Panc1 (cell line): ENCODE measurements at regions not wholly inside any gene's neighbourhood (a gene's known extent, or its start where the extent isn't known, plus 50 kb on each side); places are given as distances from the start of the nearest gene placed in this dataset.

Experiments used
- ATAC-seq: fragments of 200-7000 bp; cut with Tn5 transposase; 2 replicates; pipeline ENCODE4 v1.9.1; 2020; ENCODE audit warnings: mild to moderate bottlenecking, moderate library complexity
- BruUV-seq: library from RNA; stranded (reverse); fragments of 400-500 nt; replicated peaks from 2 replicates; lab custom pipeline; 2021; lab: Mats Ljungman, UMichigan
- CTCF ChIA-PET: fragments of 300-600 bp; sonication (Branson Sonifier 250); formaldehyde crosslinking; loops from one replicate; lab custom pipeline; 2022; ENCODE audit warnings: antibody characterized with exemption; lab: Charles Lee
- POLR2A ChIA-PET: fragments of 300-600 bp; sonication (Branson Sonifier 250); formaldehyde crosslinking; loops from one replicate; lab custom pipeline; 2022; ENCODE audit warnings: antibody characterized with exemption; lab: Charles Lee
- DNase-seq: peaks from one replicate; pipeline ENCODE4 v3.0.0-alpha.2; 2010; ENCODE audit warnings: low read depth, low spot score
- H3K27ac ChIP-seq: 2 replicates; pipeline ENCODE4 v1.5.1; 2011; ENCODE audit warnings: mild to moderate bottlenecking, low read length, inconsistent platforms
- H3K27me3 ChIP-seq: fragments of 200-500 bp; sonication (Bioruptor generic); 2 replicates; pipeline ENCODE4 v1.6.0; 2014; ENCODE audit warnings: low read length, inconsistent platforms; ENCODE audit not compliant: control insufficient read depth, insufficient read depth
- H3K36me3 ChIP-seq: fragments of 200-500 bp; sonication (Bioruptor generic); 2 replicates; pipeline ENCODE4 v1.5.1; 2014; ENCODE audit warnings: inconsistent platforms, mild to moderate bottlenecking, low read length, moderate library complexity; ENCODE audit not compliant: control insufficient read depth, insufficient read depth
- H3K4me1 ChIP-seq: 2 replicates; pipeline ENCODE4 v1.5.1; 2011; ENCODE audit warnings: inconsistent platforms, mild to moderate bottlenecking, low read length, moderate library complexity; ENCODE audit not compliant: control insufficient read depth, insufficient read depth
- H3K4me3 ChIP-seq, 2 experiments: 2 replicates each; pipeline ENCODE4 v1.5.1; 2011 to 2012; ENCODE audit warnings: low read depth in 2 of 2, low read length in 2 of 2, mild to moderate bottlenecking in 2 of 2, inconsistent platforms in 1 of 2, moderate library complexity in 1 of 2
- H3K9me3 ChIP-seq: fragments of 200-500 bp; sonication (Bioruptor generic); 2 replicates; pipeline ENCODE4 v1.5.1; 2014; ENCODE audit warnings: low read depth, mild to moderate bottlenecking, inconsistent platforms, low read length, moderate library complexity; ENCODE audit not compliant: control insufficient read depth, insufficient read depth
- POLR2AphosphoS5 ChIP-seq: IDR thresholded peaks from 2 replicates; pipeline ENCODE4 v1.6.1; 2012; ENCODE audit warnings: mild to moderate bottlenecking, low read depth, low read length, moderate library complexity
- SIN3A ChIP-seq: IDR thresholded peaks from 2 replicates; pipeline ENCODE4 v1.6.1; 2012; ENCODE audit warnings: low read depth, mild to moderate bottlenecking, low read length, moderate library complexity, borderline replicate concordance; ENCODE audit not compliant: insufficient read depth
- TCF7L2 ChIP-seq: IDR thresholded peaks from 2 replicates; pipeline ENCODE4 v1.6.1; 2011; ENCODE audit warnings: mild to moderate bottlenecking, low read depth, low read length, inconsistent platforms
- in situ Hi-C: cut with HindIII; loops from 2 replicates; pipeline ENCODE4 v1.10.0; 2016; ENCODE audit warnings: low sequenced_read_pairs, low pct_unique_long_range_greater_than_20kb
- intact Hi-C: fragments of 100-400 bp; cut with micrococcal nuclease; formaldehyde crosslinking; loops from one replicate; pipeline ENCODE4 v1.10.0; 2022; ENCODE audit not compliant: unreplicated experiment
- TF ChIP-seq, protein P1 (sequence below): fragments of 450-650 bp; IDR thresholded peaks from 2 replicates; pipeline ENCODE4 v1.5.1; 2017; ENCODE audit warnings: mild to moderate bottlenecking
- TF ChIP-seq, protein P2 (sequence below), 2 experiments: IDR thresholded peaks; 2 replicates each; pipeline ENCODE4 v1.6.1; 2011 to 2012; ENCODE audit warnings: low read depth in 2 of 2, control low read depth in 1 of 2, low read length in 1 of 2, mild to moderate bottlenecking in 1 of 2, moderate library complexity in 1 of 2; ENCODE audit not compliant: insufficient read depth in 1 of 2

DNA sequence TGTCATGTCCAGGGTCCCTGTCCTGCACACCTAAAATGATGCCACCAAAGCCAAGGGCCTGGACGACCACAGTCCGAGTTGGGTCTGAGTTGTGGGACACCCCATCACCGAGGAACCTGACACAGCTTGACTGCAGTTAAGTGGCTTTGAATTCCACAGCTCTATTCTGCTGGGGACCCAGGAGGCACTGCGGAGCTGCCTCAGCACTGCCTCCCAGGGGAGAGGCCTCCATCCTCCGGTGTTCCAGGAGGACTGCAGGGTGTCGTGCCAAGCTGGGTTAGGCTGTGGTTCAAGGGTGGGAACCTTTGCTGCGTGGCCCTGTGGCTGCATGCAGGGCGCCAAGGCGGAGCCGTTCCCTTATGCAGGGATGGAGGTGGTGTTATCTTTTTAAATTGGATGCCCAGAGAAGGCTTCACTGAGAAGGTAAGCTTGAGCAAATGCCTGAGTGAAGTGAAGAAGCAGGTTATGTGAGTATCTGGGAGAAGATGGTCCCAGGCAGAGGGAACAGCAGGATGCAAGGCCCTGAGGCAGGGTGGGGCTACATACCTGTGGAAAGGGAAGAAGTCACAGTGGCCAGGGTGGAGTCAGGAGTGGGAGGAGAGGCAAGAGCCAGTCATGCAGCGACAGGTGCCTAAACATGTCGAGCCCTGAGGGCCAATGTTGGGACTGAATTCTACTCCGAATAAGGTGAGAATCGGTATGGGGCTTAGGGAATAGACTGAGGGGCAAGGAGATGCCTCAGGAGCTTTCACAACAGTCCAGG, 144.8 kb downstream of the TPRA1 start:
- ChIA-PET POLR2A (no interaction called here), CTCF (no interaction called here)
- no peaks in the 10 kb centered on the region for H3K9me3 ChIP-seq
- H3K27ac ChIP-seq = no peak overlapping the region
- TF ChIP-seq TCF7L2 (no peak), POLR2AphosphoS5 (no peak), SIN3A (no peak)
- TF ChIP-seq, protein P1, sequence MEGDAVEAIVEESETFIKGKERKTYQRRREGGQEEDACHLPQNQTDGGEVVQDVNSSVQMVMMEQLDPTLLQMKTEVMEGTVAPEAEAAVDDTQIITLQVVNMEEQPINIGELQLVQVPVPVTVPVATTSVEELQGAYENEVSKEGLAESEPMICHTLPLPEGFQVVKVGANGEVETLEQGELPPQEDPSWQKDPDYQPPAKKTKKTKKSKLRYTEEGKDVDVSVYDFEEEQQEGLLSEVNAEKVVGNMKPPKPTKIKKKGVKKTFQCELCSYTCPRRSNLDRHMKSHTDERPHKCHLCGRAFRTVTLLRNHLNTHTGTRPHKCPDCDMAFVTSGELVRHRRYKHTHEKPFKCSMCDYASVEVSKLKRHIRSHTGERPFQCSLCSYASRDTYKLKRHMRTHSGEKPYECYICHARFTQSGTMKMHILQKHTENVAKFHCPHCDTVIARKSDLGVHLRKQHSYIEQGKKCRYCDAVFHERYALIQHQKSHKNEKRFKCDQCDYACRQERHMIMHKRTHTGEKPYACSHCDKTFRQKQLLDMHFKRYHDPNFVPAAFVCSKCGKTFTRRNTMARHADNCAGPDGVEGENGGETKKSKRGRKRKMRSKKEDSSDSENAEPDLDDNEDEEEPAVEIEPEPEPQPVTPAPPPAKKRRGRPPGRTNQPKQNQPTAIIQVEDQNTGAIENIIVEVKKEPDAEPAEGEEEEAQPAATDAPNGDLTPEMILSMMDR = no peak
- TF ChIP-seq, protein P2, sequence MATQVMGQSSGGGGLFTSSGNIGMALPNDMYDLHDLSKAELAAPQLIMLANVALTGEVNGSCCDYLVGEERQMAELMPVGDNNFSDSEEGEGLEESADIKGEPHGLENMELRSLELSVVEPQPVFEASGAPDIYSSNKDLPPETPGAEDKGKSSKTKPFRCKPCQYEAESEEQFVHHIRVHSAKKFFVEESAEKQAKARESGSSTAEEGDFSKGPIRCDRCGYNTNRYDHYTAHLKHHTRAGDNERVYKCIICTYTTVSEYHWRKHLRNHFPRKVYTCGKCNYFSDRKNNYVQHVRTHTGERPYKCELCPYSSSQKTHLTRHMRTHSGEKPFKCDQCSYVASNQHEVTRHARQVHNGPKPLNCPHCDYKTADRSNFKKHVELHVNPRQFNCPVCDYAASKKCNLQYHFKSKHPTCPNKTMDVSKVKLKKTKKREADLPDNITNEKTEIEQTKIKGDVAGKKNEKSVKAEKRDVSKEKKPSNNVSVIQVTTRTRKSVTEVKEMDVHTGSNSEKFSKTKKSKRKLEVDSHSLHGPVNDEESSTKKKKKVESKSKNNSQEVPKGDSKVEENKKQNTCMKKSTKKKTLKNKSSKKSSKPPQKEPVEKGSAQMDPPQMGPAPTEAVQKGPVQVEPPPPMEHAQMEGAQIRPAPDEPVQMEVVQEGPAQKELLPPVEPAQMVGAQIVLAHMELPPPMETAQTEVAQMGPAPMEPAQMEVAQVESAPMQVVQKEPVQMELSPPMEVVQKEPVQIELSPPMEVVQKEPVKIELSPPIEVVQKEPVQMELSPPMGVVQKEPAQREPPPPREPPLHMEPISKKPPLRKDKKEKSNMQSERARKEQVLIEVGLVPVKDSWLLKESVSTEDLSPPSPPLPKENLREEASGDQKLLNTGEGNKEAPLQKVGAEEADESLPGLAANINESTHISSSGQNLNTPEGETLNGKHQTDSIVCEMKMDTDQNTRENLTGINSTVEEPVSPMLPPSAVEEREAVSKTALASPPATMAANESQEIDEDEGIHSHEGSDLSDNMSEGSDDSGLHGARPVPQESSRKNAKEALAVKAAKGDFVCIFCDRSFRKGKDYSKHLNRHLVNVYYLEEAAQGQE (IDR thresholded peaks at IDR 0.05; ENCODE audit: insufficient read depth in 1 of 2, low read depth in 2 of 2, low read length in 1 of 2) = no peak
- no peak overlapping the region for H3K4me3 ChIP-seq
- peaks cover 5% of the 10 kb centered on the region; the same call in 1 of the 2 replicates for H3K27me3 ChIP-seq
- no peaks in the 10 kb centered on the region for H3K4me1 ChIP-seq
- no TSS peak for BruUV-seq
- H3K36me3 ChIP-seq = no peaks in the 10 kb centered on the region
- in situ Hi-C loops = no loop called here
- no peak for ATAC-seq
- DNase-seq = no peak
- intact Hi-C loops = no loop called here

DNA sequence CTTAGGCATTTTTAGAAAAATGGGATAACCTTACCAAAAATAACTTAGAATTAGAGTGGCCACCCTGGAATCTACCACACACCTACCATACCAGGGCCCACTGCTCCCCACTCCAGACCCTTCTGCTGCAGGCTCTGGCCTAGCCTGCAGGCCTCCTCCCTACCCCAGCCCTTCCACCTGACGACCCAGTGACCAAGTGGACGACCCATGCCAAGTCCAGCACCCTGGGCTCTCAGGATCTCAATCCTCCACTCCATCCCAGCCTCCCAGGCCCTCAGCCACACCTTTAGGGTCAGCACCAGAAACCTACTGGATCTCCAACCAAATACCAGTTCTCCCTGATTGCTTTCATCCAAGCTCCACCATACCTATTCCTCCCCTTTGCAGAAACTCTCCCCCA, 145.8 kb downstream of the TPRA1 start:
- no TSS peak for BruUV-seq
- ChIA-PET POLR2A (no interaction called here), CTCF (no interaction called here)
- ATAC-seq (no peak), DNase-seq (no peak)
- H3K4me3 ChIP-seq = no peak overlapping the region
- H3K27ac ChIP-seq = no peak overlapping the region
- no peaks in the 10 kb centered on the region for H3K4me1 ChIP-seq
- TF ChIP-seq, protein P1 = no peak
- TF ChIP-seq SIN3A = no peak
- TF ChIP-seq TCF7L2 = no peak
- TF ChIP-seq POLR2AphosphoS5 = no peak
- TF ChIP-seq, protein P2 (IDR thresholded peaks at IDR 0.05; ENCODE audit: insufficient read depth in 1 of 2, low read depth in 2 of 2, low read length in 1 of 2) = no peak
- no peaks in the 10 kb centered on the region for H3K9me3 ChIP-seq
- in situ Hi-C loops (no loop called here), intact Hi-C loops (no loop called here)
- no peaks in the 10 kb centered on the region for H3K36me3 ChIP-seq
- peaks cover 5% of the 10 kb centered on the region; the same call in 1 of the 2 replicates for H3K27me3 ChIP-seq
